Activated CD8-positive, alpha-beta memory T cell treated with anti-CD3 and anti-CD28 coated beads for 48 hours (primary cell): ENCODE measurements at regions not wholly inside any gene's neighbourhood (a gene's known extent, or its start where the extent isn't known, plus 50 kb on each side); places are given as distances from the start of the nearest gene placed in this dataset.

Source experiments
- DNase-seq, 3 experiments: peaks; one replicate each; pipeline ENCODE4 v3.0.0-alpha.2; 2020; ENCODE audit warnings: low read depth in 2 of 3, low spot score in 2 of 3

DNA sequence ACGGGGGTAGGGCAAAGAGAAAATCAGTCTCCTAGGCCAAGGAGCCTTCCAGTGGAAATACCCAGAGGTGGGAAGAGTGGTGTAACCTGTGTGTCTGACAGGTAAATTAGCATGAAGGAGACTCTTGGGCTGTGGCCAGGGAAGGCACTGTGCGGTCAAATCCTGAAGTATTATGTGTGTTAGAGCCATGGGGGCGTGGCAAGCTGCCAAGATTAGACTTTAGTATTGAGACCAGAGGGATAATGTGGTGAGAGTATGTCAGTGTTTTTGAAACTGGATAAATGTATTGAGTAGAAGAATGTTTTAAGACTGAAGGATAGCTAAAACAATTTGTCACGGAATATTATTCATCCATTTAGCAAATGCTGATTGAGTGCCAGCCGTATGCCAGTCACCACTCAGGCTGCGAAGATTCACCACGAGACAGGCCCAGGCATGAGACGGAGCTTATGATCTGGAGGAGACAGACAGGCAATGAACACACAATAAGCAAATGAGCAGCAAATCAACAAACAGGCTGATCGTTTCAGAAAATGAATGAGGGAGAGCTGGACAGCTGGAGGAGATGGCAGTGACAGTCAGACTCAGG lies 445.9 kb downstream of the MCTP2 start:
- DNase-seq, result no peak

DNA sequence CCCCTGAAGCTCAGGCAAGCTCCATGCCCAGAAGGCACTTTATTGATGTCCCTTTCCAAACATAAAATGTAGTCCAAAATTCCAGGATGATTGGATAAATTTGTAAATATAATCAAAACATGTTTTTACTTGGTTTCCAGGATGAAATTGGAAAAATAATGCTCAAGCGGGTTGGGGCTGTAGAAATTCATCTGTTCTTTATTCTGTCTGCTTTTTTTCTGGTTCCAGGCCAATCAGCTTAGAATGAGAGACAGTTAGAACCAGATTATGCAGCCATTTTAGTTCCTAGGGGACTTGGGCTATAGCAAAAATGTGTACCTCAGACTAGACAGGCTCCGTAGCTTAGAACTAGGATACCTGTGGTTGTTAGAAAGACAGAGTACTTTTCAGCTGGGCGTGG lies 450.8 kb downstream of the MCTP2 start:
- no peak for DNase-seq

- DNase-seq, result no peak
Measured at GRCh38 chr15:94683902-94684301, 452.5 kb downstream of the MCTP2 start.

- DNase-seq, result no peak
Measured at GRCh38 chr15:94691169-94691568, 459.8 kb downstream of the MCTP2 start.

GRCh38 chr15:94692710-94693109 lies 461.3 kb downstream of the MCTP2 start:
- DNase-seq, result no peak

- no peak for DNase-seq
Measured at GRCh38 chr15:94700211-94700610, 468.9 kb downstream of the MCTP2 start.

GRCh38 chr15:94701281-94701985 lies 470.1 kb downstream of the MCTP2 start:
- DNase-seq, result no peak

- DNase-seq, result no peak
Measured at GRCh38 chr15:94703596-94703995, 472.2 kb downstream of the MCTP2 start.

- no peak for DNase-seq
Measured at GRCh38 chr15:94704421-94704820, 473.1 kb downstream of the MCTP2 start.

DNA sequence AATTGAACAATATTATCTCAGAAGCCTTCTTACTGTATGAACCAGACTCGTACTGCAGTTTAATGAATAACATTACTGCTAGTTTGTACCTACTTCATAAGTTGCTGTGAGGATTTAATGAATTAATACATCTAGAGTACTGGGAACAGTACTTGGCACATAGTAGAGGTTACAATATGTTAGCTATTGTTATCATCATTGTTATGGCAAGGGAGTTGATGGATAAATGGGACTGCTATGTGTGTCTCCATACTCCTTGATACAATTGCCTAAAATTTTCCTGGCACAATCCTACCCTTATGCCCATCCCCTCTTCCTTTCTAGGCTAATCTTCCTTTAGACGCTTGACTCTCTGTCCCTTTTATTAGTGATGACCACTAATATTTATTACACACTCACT lies 473.6 kb downstream of the MCTP2 start:
- DNase-seq, result no peak

DNA sequence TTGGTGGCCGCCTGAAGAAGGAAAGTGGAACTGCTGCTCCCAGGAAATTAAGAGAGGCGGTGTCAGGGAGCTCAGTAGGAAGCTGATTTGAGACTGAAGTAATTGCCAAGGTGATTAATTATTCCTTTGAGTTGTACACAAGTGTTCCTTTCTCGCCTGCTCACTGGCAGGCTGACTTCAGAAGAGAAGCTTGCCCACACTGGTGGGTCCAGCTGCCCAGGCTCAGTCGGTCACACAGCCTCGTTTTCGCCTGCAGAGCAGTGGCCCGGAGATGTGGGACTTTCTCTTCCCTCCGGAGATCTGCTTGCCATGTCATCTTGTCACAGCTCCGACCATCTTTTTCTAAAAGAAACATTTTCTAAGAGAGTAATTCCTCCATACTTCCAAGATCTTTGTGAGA lies 478.0 kb downstream of the MCTP2 start:
- DNase-seq, result no peak

DNA sequence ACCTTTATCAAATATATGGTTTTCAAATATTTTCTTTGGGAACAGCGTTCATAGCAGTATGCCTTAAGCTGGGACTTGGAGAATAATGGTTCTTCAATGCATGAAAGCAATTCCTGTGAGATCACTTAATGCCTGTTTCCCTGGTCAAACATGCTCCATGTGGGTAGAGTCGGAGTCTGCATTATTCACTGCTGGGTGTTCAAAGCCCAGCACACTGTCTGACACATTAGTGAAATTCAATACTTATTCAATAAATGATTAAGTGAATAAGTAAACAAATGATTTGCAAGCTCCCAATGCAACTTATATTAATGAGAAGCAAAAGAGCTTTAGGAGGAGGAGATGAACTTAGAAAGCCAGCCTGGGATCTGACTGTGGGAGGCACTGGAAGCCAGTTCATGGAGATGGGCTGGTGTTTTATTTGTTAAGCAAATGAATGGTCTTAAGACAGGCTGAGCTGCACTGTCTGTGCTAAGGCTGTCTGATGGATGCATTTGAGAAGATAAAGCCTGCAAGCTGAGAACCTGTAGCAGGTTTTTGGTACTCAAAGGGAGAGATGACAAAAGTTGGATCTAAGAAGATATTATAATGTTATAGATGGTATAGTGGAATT lies 490.8 kb downstream of the MCTP2 start:
- no peak for DNase-seq

DNA sequence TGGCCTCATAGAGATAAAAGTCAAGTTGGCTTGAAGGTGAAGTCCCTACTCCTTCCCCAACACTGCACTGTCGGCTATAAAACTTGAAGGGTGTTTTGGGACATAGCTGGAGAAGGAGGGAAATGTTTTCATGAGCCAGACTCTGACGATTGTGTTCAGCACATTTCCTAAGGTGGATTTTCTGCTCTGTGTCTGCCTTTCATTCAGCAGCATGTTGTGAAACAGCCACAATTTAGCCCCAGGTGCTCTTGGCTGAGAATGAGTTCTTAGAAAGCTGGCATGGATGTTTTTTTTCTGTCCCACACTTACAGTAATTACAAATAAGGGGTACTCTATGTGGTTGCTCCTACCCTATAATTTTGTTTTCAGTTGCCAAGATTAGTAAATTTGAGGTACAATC lies 492.4 kb downstream of the MCTP2 start:
- DNase-seq, result no peak

DNA sequence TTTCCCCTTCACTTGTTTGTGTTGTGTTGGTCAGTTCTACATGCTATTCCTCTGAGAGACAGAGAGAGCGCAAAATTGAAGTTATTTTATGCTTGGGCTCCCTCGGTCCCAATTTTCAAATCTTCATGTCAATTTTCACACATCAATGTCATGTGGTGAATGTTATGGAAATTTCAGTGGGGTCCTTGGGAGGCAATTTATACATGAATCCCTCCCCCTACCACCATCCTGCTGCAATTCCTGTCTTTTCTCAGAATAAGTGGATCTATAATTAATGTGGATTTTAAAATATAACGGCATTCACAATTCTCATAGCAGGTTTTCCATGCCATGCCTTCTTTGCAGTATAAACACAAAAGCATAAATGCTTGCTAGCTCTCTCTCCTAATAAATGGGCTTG lies 499.9 kb downstream of the MCTP2 start:
- no peak for DNase-seq

GRCh38 chr15:94734460-94734859 lies 503.1 kb downstream of the MCTP2 start:
- DNase-seq, result no peak

DNA sequence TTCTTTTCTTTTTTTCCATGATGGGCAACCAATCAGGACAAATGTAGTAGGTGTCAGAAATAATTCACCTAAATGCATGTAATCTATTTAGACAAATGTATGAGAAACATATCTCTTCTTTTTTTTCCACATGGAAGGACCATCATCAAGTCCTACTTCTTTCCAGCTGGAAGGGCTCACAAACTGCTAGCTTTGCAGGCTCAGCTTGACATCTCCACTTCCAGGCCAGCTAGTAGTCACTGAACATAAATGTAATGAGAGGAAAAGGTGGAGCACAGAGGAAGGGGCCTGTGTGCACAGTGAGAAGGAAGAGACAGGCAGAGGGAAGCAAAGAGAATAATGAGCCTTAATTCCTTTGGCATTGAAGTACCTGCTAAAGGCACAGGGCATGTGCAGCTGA lies 504.9 kb downstream of the MCTP2 start:
- no peak for DNase-seq

- no peak for DNase-seq
Measured at GRCh38 chr15:94739639-94740038, 508.3 kb downstream of the MCTP2 start.

DNA sequence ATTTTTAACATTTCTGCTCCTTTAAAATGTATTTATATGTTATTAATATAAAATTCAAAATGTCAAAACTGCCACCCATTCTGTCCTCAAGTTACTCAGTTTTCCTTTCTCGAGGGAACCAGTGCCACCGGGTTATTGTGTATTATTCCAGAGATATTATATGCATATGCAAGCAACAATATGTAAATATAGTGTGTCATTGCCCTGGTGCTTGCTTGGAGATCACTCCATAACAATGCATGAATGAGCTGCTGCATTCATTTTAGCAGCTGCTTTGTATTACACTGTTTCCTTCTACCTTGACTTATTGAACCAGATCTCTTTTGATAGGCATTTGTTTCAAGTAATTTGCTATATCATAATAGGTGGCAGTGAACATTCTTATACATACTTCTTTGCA lies 509.1 kb downstream of the MCTP2 start:
- no peak for DNase-seq

- DNase-seq, result no peak
Measured at GRCh38 chr15:94743668-94744067, 512.3 kb downstream of the MCTP2 start.

GRCh38 chr15:94744080-94744793 lies 512.9 kb downstream of the MCTP2 start:
- no peak for DNase-seq

- no peak for DNase-seq
Measured at GRCh38 chr15:94745371-94745770, 514.0 kb downstream of the MCTP2 start.

GRCh38 chr15:94747510-94747909 lies 516.1 kb downstream of the MCTP2 start:
- no peak for DNase-seq
